Hepatocyte (in vitro differentiated cells): ENCODE measurements at regions not wholly inside any gene's neighbourhood (a gene's known extent, or its start where the extent isn't known, plus 50 kb on each side); places are given as distances from the start of the nearest gene placed in this dataset.
A peak's percentile ranks its signal among the peaks of the same experiment; 100 is the strongest.

Source experiments
- DNase-seq: peaks from one replicate; pipeline ENCODE4 v3.0.0-alpha.2; 2016; ENCODE audit warnings: low spot score
- H2AFZ ChIP-seq: fragments of 200-600 bp; sonication (generic); 2 replicates; pipeline ENCODE4 v1.6.0; 2016; ENCODE audit warnings: antibody characterized with exemption, mild to moderate bottlenecking
- H3K27ac ChIP-seq: fragments of 200-600 bp; sonication (generic); 2 replicates; pipeline ENCODE4 v1.5.1; 2016; ENCODE audit warnings: mild to moderate bottlenecking
- H3K27me3 ChIP-seq: fragments of 200-600 bp; sonication (generic); 2 replicates; pipeline ENCODE4 v1.6.1; 2016
- H3K36me3 ChIP-seq: fragments of 200-600 bp; sonication (generic); replicated peaks from 2 replicates; pipeline ENCODE4 v1.5.1; 2016; ENCODE audit warnings: low read depth; ENCODE audit not compliant: insufficient read depth
- H3K4me1 ChIP-seq: fragments of 200-600 bp; sonication (generic); 2 replicates; pipeline ENCODE4 v1.5.1; 2016; ENCODE audit warnings: mild to moderate bottlenecking, moderate library complexity; ENCODE audit not compliant: insufficient read depth
- H3K4me2 ChIP-seq: fragments of 200-600 bp; sonication (generic); 2 replicates; pipeline ENCODE4 v1.6.0; 2016
- H3K4me3 ChIP-seq: fragments of 200-600 bp; sonication (generic); 2 replicates; pipeline ENCODE4 v1.5.1; 2016; ENCODE audit warnings: mild to moderate bottlenecking
- H3K79me2 ChIP-seq: fragments of 200-600 bp; sonication (generic); 2 replicates; pipeline ENCODE4 v1.6.0; 2017; ENCODE audit warnings: mild to moderate bottlenecking
- H3K9me2 ChIP-seq: fragments of 200-600 bp; sonication (generic); replicated peaks from 2 replicates; pipeline ENCODE4 v1.6.0; 2017; ENCODE audit warnings: mild to moderate bottlenecking; ENCODE audit not compliant: insufficient read depth
- H3K9me3 ChIP-seq: fragments of 200-600 bp; sonication (generic); 2 replicates; pipeline ENCODE4 v1.5.1; 2016; ENCODE audit warnings: low read depth, mild to moderate bottlenecking
- H4K20me1 ChIP-seq: fragments of 200-600 bp; sonication (generic); 2 replicates; pipeline ENCODE4 v1.6.0; 2016; ENCODE audit warnings: mild to moderate bottlenecking; ENCODE audit not compliant: insufficient read depth, poor library complexity, severe bottlenecking
- CTCF ChIP-seq: fragments of 200-600 bp; sonication (generic); IDR thresholded peaks from 2 replicates; pipeline ENCODE4 v1.5.1; 2016; ENCODE audit warnings: antibody characterized with exemption, mild to moderate bottlenecking; ENCODE audit not compliant: poor library complexity
- EZH2 ChIP-seq: fragments of 200-600 bp; sonication (generic); IDR thresholded peaks from 2 replicates; pipeline ENCODE4 v1.6.1; 2016; ENCODE audit warnings: antibody characterized with exemption, mild to moderate bottlenecking, borderline replicate concordance
- EZH2phosphoT487 ChIP-seq: fragments of 200-600 bp; sonication (generic); IDR thresholded peaks from one replicate; pipeline ENCODE4 v1.6.1; 2018; ENCODE audit warnings: antibody characterized with exemption, mild to moderate bottlenecking, low read depth, moderate library complexity; ENCODE audit not compliant: unreplicated experiment, severe bottlenecking
- WGBS: methylation state at CpG from one replicate; pipeline ENCODE4 v1.1.6; 2016; ENCODE audit warnings: low lambda C conversion rate; ENCODE audit errors: missing lambda C conversion rate; 5-methylcytosine and 5-hydroxymethylcytosine counted together

GRCh38 chrX:63934160-63934559, 149.1 kb upstream of the ARHGEF9 start:
- Histone ChIP-seq H3K9me2 (no peaks in the 10 kb centered on the region), H3K27me3 (no peaks in the 10 kb centered on the region), H3K9me3 (no peaks in the 10 kb centered on the region), H4K20me1 (no peaks in the 10 kb centered on the region), H3K4me2 (no peak overlapping the region), H3K27ac (no peak overlapping the region), H3K4me1 (no peaks in the 10 kb centered on the region), H2AFZ (no peak overlapping the region), H3K36me3 (no peaks in the 10 kb centered on the region), H3K79me2 (no peaks in the 10 kb centered on the region), H3K4me3 (no peak overlapping the region)
- WGBS: 42% methylated on average over 1 of the region's 1 CpG
- TF ChIP-seq EZH2phosphoT487 (no peak), EZH2 (no peak), CTCF (no peak)
- DNase-seq: no peak

GRCh38 chrX:63932907-63933306, 147.9 kb upstream of the ARHGEF9 start:
- WGBS: 89% methylated on average over 10 of the region's 10 CpGs
- DNase-seq: no peak
- H3K79me2 ChIP-seq: no peaks in the 10 kb centered on the region

GRCh38 chrX:63932006-63932405, 147.0 kb upstream of the ARHGEF9 start:
- TF ChIP-seq EZH2 (no peak), EZH2phosphoT487 (no peak), CTCF (no peak)
- H3K79me2 ChIP-seq: no peaks in the 10 kb centered on the region

More at GRCh38 chrX:63932907-63933306, 147.9 kb upstream of the ARHGEF9 start:
- no peak for TF ChIP-seq CTCF
- no peaks in the 10 kb centered on the region for H3K27me3 ChIP-seq
- H3K4me1 ChIP-seq: no peaks in the 10 kb centered on the region
- H3K27ac ChIP-seq: no peak overlapping the region
- no peak overlapping the region for H3K4me3 ChIP-seq
- no peak overlapping the region for H3K4me2 ChIP-seq
- H4K20me1 ChIP-seq: no peaks in the 10 kb centered on the region
- H2AFZ ChIP-seq: no peak overlapping the region
- no peaks in the 10 kb centered on the region for H3K9me2 ChIP-seq
- H3K9me3 ChIP-seq: no peaks in the 10 kb centered on the region
- no peaks in the 10 kb centered on the region for H3K36me3 ChIP-seq

GRCh38 chrX:63930140-63930539, 145.1 kb upstream of the ARHGEF9 start:
- Histone ChIP-seq H3K27me3 (no peaks in the 10 kb centered on the region), H2AFZ (no peak overlapping the region), H3K9me2 (no peaks in the 10 kb centered on the region), H4K20me1 (no peaks in the 10 kb centered on the region), H3K36me3 (no peaks in the 10 kb centered on the region), H3K4me2 (no peak overlapping the region), H3K9me3 (no peaks in the 10 kb centered on the region), H3K79me2 (no peaks in the 10 kb centered on the region), H3K27ac (no peak overlapping the region), H3K4me3 (no peak overlapping the region), H3K4me1 (no peaks in the 10 kb centered on the region)
- 52% methylated on average over 4 of the region's 4 CpGs for whole genome bisulfite sequencing
- no peak for TF ChIP-seq EZH2
- TF ChIP-seq CTCF: peak; percentile 31
- DNase-seq: no peak

More at GRCh38 chrX:63932006-63932405, 147.0 kb upstream of the ARHGEF9 start:
- 69% methylated on average over 3 of the region's 3 CpGs for WGBS
- Histone ChIP-seq H3K9me3 (no peaks in the 10 kb centered on the region), H3K4me3 (no peak overlapping the region), H3K4me2 (no peak overlapping the region), H3K36me3 (no peaks in the 10 kb centered on the region), H3K27ac (no peak overlapping the region), H3K9me2 (no peaks in the 10 kb centered on the region), H3K4me1 (no peaks in the 10 kb centered on the region), H2AFZ (no peak overlapping the region), H4K20me1 (no peaks in the 10 kb centered on the region), H3K27me3 (no peaks in the 10 kb centered on the region)
- DNase-seq: no peak
